SJSA1 (cell line): ENCODE measurements at regions not wholly inside any gene's neighbourhood (a gene's known extent, or its start where the extent isn't known, plus 50 kb on each side); places are given as distances from the start of the nearest gene placed in this dataset.

ENCODE experiments used
- DNase-seq, 2 experiments: peaks; one replicate each; pipeline ENCODE4 v3.0.0-alpha.2; 2015 to 2020; ENCODE audit warnings: low spot score in 2 of 2, low read depth in 1 of 2
- H3K27ac ChIP-seq: fragments of 250-450 bp; sonication (Bioruptor Pico); 2 replicates; pipeline ENCODE4 v1.5.1; 2020; ENCODE audit warnings: mild to moderate bottlenecking, moderate library complexity
- H3K27me3 ChIP-seq: fragments of 250-450 bp; sonication (Bioruptor Pico); replicated peaks from 2 replicates; pipeline ENCODE4 v1.5.1; 2020; ENCODE audit warnings: mild to moderate bottlenecking, moderate library complexity
- H3K36me3 ChIP-seq: fragments of 250-450 bp; sonication (Bioruptor Pico); 2 replicates; pipeline ENCODE4 v1.5.1; 2020; ENCODE audit warnings: mild to moderate bottlenecking
- H3K4me1 ChIP-seq: fragments of 250-450 bp; sonication (Bioruptor Pico); replicated peaks from 2 replicates; pipeline ENCODE4 v1.6.1; 2021; ENCODE audit warnings: mild to moderate bottlenecking
- H3K4me3 ChIP-seq: fragments of 250-450 bp; sonication (Bioruptor Pico); 2 replicates; pipeline ENCODE4 v1.5.1; 2020; ENCODE audit warnings: mild to moderate bottlenecking
- H3K9me3 ChIP-seq: fragments of 250-450 bp; sonication (Bioruptor Pico); replicated peaks from 2 replicates; pipeline ENCODE4 v1.5.1; 2020; ENCODE audit warnings: mild to moderate bottlenecking

GRCh38 chr5:133844836-133845235, 123.6 kb downstream of the C5orf15 start:
- Histone ChIP-seq H3K27ac (no peak overlapping the region), H3K36me3 (no peaks in the 10 kb centered on the region), H3K27me3 (peaks cover 17% of the 10 kb centered on the region), H3K9me3 (no peaks in the 10 kb centered on the region), H3K4me1 (no peaks in the 10 kb centered on the region), H3K4me3 (no peak overlapping the region)
- no peak for DNase-seq

DNA sequence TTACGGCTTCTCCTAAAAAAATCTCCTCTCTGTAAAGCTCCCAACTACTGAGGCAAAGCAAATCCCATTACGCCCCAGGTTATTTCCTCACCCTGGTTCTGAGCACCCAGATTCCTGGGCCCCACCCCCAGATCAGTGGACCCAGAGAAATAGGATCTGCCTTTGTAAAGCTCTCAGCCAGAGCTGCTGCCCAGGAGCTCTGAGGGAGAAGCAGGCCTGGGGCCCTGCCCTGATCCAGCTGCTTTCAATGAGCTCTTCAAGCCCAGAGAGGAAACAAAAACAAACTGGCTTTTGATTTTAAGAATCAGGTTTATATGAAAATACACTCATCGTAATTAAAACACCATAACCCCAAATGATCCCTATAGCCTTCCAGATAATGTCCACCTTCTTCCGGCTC, 124.5 kb downstream of the C5orf15 start:
- no peak overlapping the region for H3K4me3 ChIP-seq
- peaks cover 17% of the 10 kb centered on the region for H3K27me3 ChIP-seq
- no peak for DNase-seq
- H3K36me3 ChIP-seq, result no peaks in the 10 kb centered on the region
- no peak overlapping the region for H3K27ac ChIP-seq
- no peaks in the 10 kb centered on the region for H3K4me1 ChIP-seq
- H3K9me3 ChIP-seq, result no peaks in the 10 kb centered on the region

DNA sequence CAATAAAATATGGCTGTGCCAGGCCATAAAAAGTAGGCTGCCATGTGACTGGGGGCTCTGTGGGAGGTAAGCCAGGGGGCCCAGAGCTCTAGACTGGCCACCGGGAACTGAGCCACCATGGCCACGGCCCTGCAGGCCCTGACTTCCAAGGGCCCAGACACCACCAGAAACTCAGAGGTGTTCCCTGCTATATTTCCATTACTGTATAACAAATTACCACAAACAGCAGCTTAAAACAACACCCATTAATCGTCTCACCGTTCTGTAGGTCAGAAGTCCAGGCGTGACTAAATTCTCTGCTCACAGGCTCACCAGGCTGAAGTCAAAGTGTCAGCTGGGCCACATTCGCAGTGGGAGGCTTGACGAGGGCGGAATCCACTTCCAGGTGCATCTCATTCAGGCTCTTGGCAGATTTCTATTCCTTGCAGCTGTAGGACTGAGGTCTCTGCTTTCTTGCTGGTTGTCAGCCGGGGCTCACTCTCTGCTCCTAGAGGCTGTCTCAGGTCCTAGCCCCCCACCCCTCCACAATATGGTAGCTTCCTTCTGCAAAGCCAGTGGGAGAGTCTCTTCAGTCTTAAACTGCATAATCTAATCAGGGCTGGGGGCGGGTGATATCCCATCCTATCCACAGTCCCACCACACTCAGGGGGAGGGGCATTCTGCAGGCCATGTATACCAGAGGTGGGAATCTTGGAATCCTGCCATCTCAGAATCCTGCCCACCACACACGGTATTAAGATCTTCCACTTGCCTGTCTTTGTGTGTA, 125.4 kb downstream of the C5orf15 start:
- peaks cover 17% of the 10 kb centered on the region for H3K27me3 ChIP-seq
- no peaks in the 10 kb centered on the region for H3K4me1 ChIP-seq
- no peak overlapping the region for H3K4me3 ChIP-seq
- H3K36me3 ChIP-seq, result no peaks in the 10 kb centered on the region
- DNase-seq, result no peak
- H3K27ac ChIP-seq, result no peak overlapping the region
- no peaks in the 10 kb centered on the region for H3K9me3 ChIP-seq

GRCh38 chr5:133841831-133842750, 126.3 kb downstream of the C5orf15 start:
- Histone ChIP-seq H3K9me3 (no peaks in the 10 kb centered on the region), H3K4me3 (no peak overlapping the region), H3K27me3 (peaks cover 21% of the 10 kb centered on the region), H3K27ac (no peak overlapping the region), H3K4me1 (no peaks in the 10 kb centered on the region), H3K36me3 (no peaks in the 10 kb centered on the region)
- DNase-seq, result no peak

DNA sequence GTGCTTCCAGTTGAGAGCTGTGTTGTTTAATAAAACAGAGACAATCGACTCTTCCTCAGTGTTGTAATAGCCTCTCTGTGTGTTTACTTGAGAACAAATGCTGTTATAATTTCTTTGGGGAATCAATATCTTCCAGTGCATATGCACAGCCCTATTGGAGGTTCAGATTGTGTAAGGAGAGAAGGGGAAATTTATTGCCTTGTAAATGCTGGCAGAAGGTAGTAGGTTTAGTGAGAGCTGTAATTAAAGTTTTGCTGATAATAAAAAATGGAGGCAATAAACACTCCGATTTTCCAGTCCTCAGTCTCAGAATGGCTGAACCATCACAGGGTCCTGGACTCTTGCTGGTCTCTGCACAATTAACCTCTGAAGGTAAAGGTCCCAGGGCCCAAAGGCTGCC, 128.3 kb downstream of the C5orf15 start:
- Histone ChIP-seq H3K27me3 (peaks cover 21% of the 10 kb centered on the region), H3K27ac (no peak overlapping the region), H3K4me3 (no peak overlapping the region), H3K4me1 (no peaks in the 10 kb centered on the region), H3K36me3 (no peaks in the 10 kb centered on the region), H3K9me3 (0 out of 2 replicates have a peak, but pooled peaks cover 2% of the 10 kb centered on the region)
- no peak for DNase-seq

- Histone ChIP-seq H3K27ac (no peak overlapping the region), H3K9me3 (0 out of 2 replicates have a peak, but pooled peaks cover 2% of the 10 kb centered on the region), H3K4me3 (no peak overlapping the region), H3K36me3 (no peaks in the 10 kb centered on the region), H3K4me1 (no peaks in the 10 kb centered on the region), H3K27me3 (peaks cover 21% of the 10 kb centered on the region)
- DNase-seq, result no peak
Observed at GRCh38 chr5:133839721-133840120, 128.7 kb downstream of the C5orf15 start.

- H3K27ac ChIP-seq, result no peak overlapping the region
- no peak overlapping the region for H3K4me3 ChIP-seq
- peaks cover 26% of the 10 kb centered on the region for H3K27me3 ChIP-seq
- no peaks in the 10 kb centered on the region for H3K36me3 ChIP-seq
- 0 out of 2 replicates have a peak, but pooled peaks cover 2% of the 10 kb centered on the region for H3K9me3 ChIP-seq
- DNase-seq, result no peak
- no peaks in the 10 kb centered on the region for H3K4me1 ChIP-seq
Observed at GRCh38 chr5:133839090-133839489, 129.3 kb downstream of the C5orf15 start.

GRCh38 chr5:133838286-133838685, 130.1 kb downstream of the C5orf15 start:
- Histone ChIP-seq H3K9me3 (0 out of 2 replicates have a peak, but pooled peaks cover 2% of the 10 kb centered on the region), H3K4me3 (no peak overlapping the region), H3K36me3 (no peaks in the 10 kb centered on the region), H3K27ac (no peak overlapping the region), H3K4me1 (no peaks in the 10 kb centered on the region), H3K27me3 (peaks cover 34% of the 10 kb centered on the region)
- no peak for DNase-seq

DNA sequence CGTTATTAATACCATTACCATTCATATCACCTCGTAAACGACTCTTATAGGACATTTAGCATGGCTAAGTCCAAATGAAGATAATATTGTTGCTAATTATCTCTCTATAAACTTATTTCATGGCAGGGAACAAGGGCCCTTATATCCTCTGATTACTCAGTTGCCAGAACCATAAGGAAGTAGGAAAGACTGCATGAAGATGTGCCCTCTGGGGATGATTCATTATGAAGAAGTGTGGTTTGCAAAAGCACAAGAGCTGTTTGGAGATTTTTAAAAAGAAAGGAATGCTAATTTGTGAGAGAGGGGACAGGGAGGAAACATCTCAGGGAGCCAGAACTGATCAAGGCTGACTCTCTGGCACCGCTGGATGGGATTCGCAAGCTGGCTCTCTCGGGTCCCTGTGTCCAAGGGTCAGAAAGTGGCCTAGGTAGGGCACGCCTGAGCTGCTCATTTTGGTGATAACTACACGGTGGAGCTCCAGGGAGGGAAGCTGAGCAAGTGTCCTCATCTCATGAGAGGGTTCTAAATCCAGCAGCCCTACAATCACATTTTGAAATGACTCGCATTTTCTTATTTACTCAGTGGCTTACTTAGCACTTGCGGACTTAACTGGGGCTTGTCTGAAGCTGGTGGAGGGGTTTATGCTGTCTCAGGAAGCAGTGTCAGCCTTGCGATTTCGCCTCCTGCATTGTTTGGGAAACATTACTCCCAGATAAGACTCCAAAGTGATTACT, 136.8 kb downstream of the C5orf15 start:
- DNase-seq, result no peak
- H3K4me1 ChIP-seq, result no peaks in the 10 kb centered on the region
- no peak overlapping the region for H3K27ac ChIP-seq
- peaks cover 19% of the 10 kb centered on the region for H3K27me3 ChIP-seq
- H3K36me3 ChIP-seq, result no peaks in the 10 kb centered on the region
- H3K9me3 ChIP-seq, result 0 out of 2 replicates have a peak, but pooled peaks cover under 1% of the 10 kb centered on the region
- no peak overlapping the region for H3K4me3 ChIP-seq

- no peaks in the 10 kb centered on the region for H3K36me3 ChIP-seq
- DNase-seq, result no peak
- no peak overlapping the region for H3K27ac ChIP-seq
- H3K4me3 ChIP-seq, result no peak overlapping the region
- H3K27me3 ChIP-seq, result peaks cover 18% of the 10 kb centered on the region
- no peaks in the 10 kb centered on the region for H3K9me3 ChIP-seq
- no peaks in the 10 kb centered on the region for H3K4me1 ChIP-seq
Observed at GRCh38 chr5:133830911-133831310, 137.5 kb downstream of the C5orf15 start.

DNA sequence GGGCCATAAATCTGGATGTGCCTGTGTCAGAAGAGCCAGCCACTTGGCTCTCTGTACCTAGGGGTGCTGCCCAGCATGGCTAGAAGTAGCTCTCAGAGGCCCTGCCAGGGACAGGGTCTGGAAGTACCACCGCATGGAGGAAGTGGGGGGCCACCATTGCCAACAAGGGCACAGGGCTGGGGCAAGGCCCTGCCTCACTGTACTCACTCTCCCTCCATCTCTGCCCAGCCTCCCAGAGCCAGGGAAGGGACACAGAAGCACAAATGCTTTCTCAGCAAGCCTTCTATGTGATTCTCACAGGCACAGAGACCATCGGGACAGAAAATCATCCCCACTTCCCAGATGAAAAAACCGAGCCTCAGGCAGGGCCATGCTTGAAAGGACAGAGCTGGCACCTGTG, 138.1 kb downstream of the C5orf15 start:
- DNase-seq, result no peak
- no peaks in the 10 kb centered on the region for H3K9me3 ChIP-seq

DNA sequence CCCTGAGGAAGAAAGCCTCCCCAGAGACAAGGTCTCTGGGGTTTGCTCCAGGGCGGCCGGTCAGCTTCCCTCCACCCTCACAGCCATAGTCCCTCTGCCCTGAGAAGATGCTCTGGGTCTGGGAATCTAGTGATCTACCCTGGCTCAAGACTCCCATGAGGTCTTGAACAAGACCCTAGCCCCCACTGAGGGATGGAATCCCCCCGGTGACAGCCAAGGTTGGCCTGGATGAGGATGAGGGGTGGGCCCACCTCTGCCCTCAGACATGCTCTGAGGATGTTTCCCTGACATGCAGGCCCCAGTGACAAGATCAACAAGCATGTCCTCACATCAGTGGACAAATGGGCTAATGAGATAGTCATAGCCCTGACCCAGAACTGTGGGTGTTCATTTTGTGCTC, 138.6 kb downstream of the C5orf15 start:
- DNase-seq, result no peak
- Histone ChIP-seq H3K27me3 (peaks cover 18% of the 10 kb centered on the region), H3K9me3 (no peaks in the 10 kb centered on the region), H3K4me3 (no peak overlapping the region), H3K36me3 (no peaks in the 10 kb centered on the region), H3K27ac (no peak overlapping the region), H3K4me1 (no peaks in the 10 kb centered on the region)

More for the DNA sequence above, 138.1 kb downstream of the C5orf15 start:
- H3K27me3 ChIP-seq, result peaks cover 18% of the 10 kb centered on the region
- H3K27ac ChIP-seq, result no peak overlapping the region
- no peak overlapping the region for H3K4me3 ChIP-seq
- H3K4me1 ChIP-seq, result no peaks in the 10 kb centered on the region
- H3K36me3 ChIP-seq, result no peaks in the 10 kb centered on the region

DNA sequence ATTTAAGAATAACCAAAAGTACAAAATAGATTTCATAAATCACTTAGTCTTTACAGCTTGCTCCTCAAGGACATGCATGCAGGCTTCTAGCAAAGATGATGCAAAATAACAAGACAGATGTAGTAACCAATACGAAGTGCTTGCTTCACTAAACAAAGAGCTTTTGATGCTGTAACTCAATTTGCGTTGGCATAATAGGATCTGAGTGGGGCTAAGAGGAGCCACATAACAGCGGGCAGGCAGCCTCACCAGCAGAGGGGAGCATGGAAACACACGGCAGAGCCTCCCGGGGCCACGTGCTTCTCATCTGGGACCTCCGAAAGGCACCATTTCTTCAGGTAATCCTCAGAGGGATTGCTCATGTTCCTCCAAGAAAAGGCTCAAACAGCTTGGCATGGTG, 139.7 kb downstream of the C5orf15 start:
- no peaks in the 10 kb centered on the region for H3K36me3 ChIP-seq
- no peak overlapping the region for H3K27ac ChIP-seq
- DNase-seq, result no peak
- H3K27me3 ChIP-seq, result peaks cover 9% of the 10 kb centered on the region
- no peaks in the 10 kb centered on the region for H3K4me1 ChIP-seq
- no peaks in the 10 kb centered on the region for H3K9me3 ChIP-seq
- no peak overlapping the region for H3K4me3 ChIP-seq
